WTC11 (cell line): ENCODE measurements at regions not wholly inside any gene's neighbourhood (a gene's known extent, or its start where the extent isn't known, plus 50 kb on each side); places are given as distances from the start of the nearest gene placed in this dataset.

Experiments used
- ATAC-seq: fragments of 200-7000 bp; cut with Tn5 transposase; 2 replicates; pipeline ENCODE4 v1.10.0; 2021; ENCODE audit warnings: mild to moderate bottlenecking, moderate library complexity
- CTCF ChIA-PET: fragments of 300-600 bp; sonication (Branson Sonifier 250); formaldehyde crosslinking; loops from one replicate; lab custom pipeline; 2021; ENCODE audit warnings: antibody characterized with exemption; lab: Charles Lee
- POLR2A ChIA-PET: fragments of 350-600 bp; sonication (Branson Sonifier 250); formaldehyde crosslinking; loops from one replicate; lab custom pipeline; 2021; ENCODE audit warnings: antibody characterized with exemption; lab: Charles Lee
- DNase-seq: peaks from one replicate; pipeline ENCODE4 v3.0.0; 2021; ENCODE audit warnings: low spot score
- H3K27ac Mint-ChIP-seq: 2 replicates; pipeline ENCODE4 v1.8.0; 2021; ENCODE audit warnings: mixed read lengths
- H3K27me3 Mint-ChIP-seq: 2 replicates; pipeline ENCODE4 v1.8.0; 2021; ENCODE audit warnings: low read depth, mild to moderate bottlenecking, moderate library complexity, mixed read lengths
- H3K36me3 Mint-ChIP-seq: 2 replicates; pipeline ENCODE4 v1.8.0; 2021; ENCODE audit warnings: mixed read lengths
- H3K4me1 Mint-ChIP-seq: 2 replicates; pipeline ENCODE4 v1.8.0; 2022; ENCODE audit warnings: mixed read lengths
- H3K4me3 Mint-ChIP-seq: 2 replicates; pipeline ENCODE4 v1.8.0; 2021; ENCODE audit warnings: mild to moderate bottlenecking, moderate library complexity, mixed read lengths
- H3K9me3 Mint-ChIP-seq: 2 replicates; pipeline ENCODE4 v1.8.0; 2021; ENCODE audit warnings: mixed read lengths
- CREM ChIP-seq: sonication (generic); formaldehyde crosslinking; IDR thresholded peaks from 2 replicates; pipeline ENCODE4 v1.8.1; 2022; ENCODE audit warnings: mild to moderate bottlenecking, missing genetic modification reagents, moderate library complexity
- CTCF ChIP-seq: fragments of 200-600 bp; IDR thresholded peaks from 2 replicates; pipeline ENCODE4 v1.8.0; 2022; ENCODE audit warnings: antibody characterized with exemption
- ERG ChIP-seq: fragments of 250-450 bp; sonication (Bioruptor Pico); IDR thresholded peaks from 2 replicates; pipeline ENCODE4 v1.8.0; 2021; ENCODE audit warnings: mild to moderate bottlenecking
- ESRRA ChIP-seq: sonication (generic); formaldehyde crosslinking; IDR thresholded peaks from 2 replicates; pipeline ENCODE4 v1.8.1; 2022; ENCODE audit warnings: mild to moderate bottlenecking, missing genetic modification reagents, borderline replicate concordance
- FOXJ3 ChIP-seq: sonication (generic); formaldehyde crosslinking; IDR thresholded peaks from 2 replicates; pipeline ENCODE4 v1.9.0; 2021; ENCODE audit warnings: missing genetic modification reagents, mild to moderate bottlenecking, borderline replicate concordance
- GTF2I ChIP-seq: fragments of 250-450 bp; sonication (Bioruptor Pico); conservative IDR thresholded peaks from 2 replicates; pipeline ENCODE4 v1.4.0; 2021; ENCODE audit warnings: mild to moderate bottlenecking
- HMGXB4 ChIP-seq: sonication (generic); formaldehyde crosslinking; IDR thresholded peaks from 2 replicates; pipeline ENCODE4 v1.8.1; 2023; ENCODE audit warnings: mild to moderate bottlenecking, moderate library complexity, missing genetic modification reagents
- IRF1 ChIP-seq: sonication (generic); formaldehyde crosslinking; IDR thresholded peaks from 2 replicates; pipeline ENCODE4 v1.8.0; 2023; ENCODE audit warnings: missing genetic modification reagents
- JUN ChIP-seq: sonication (generic); formaldehyde crosslinking; IDR thresholded peaks from 2 replicates; pipeline ENCODE4 v1.8.0; 2023; ENCODE audit warnings: mild to moderate bottlenecking, missing genetic modification reagents
- MAX ChIP-seq: sonication (generic); formaldehyde crosslinking; IDR thresholded peaks from 2 replicates; pipeline ENCODE4 v1.8.0; 2022; ENCODE audit warnings: mild to moderate bottlenecking, missing genetic modification reagents
- MLX ChIP-seq: sonication (generic); formaldehyde crosslinking; IDR thresholded peaks from 2 replicates; pipeline ENCODE4 v1.8.1; 2023; ENCODE audit warnings: mild to moderate bottlenecking, missing genetic modification reagents, moderate library complexity
- RORB ChIP-seq: fragments of 250-450 bp; sonication (Bioruptor Pico); IDR thresholded peaks from 2 replicates; pipeline ENCODE4 v1.9.0; 2021; ENCODE audit warnings: mild to moderate bottlenecking
- STAT6 ChIP-seq: sonication (generic); formaldehyde crosslinking; conservative IDR thresholded peaks from 2 replicates; pipeline ENCODE4 v1.8.1; 2023; ENCODE audit warnings: mild to moderate bottlenecking, low read depth, missing genetic modification reagents, moderate library complexity
- TEAD1 ChIP-seq: sonication (generic); formaldehyde crosslinking; IDR thresholded peaks from 2 replicates; pipeline ENCODE4 v1.8.0; 2022; ENCODE audit warnings: mild to moderate bottlenecking, missing genetic modification reagents
- ZNF138 ChIP-seq: sonication (generic); formaldehyde crosslinking; conservative IDR thresholded peaks from 2 replicates; pipeline ENCODE4 v1.8.1; 2022; ENCODE audit warnings: mild to moderate bottlenecking, moderate library complexity, missing genetic modification reagents
- ZNF219 ChIP-seq: sonication (generic); formaldehyde crosslinking; IDR thresholded peaks from 2 replicates; pipeline ENCODE4 v1.8.0; 2023; ENCODE audit warnings: missing genetic modification reagents, mild to moderate bottlenecking, borderline replicate concordance
- ZNF232 ChIP-seq: sonication (generic); formaldehyde crosslinking; IDR thresholded peaks from 2 replicates; pipeline ENCODE4 v1.8.0; 2022; ENCODE audit warnings: mild to moderate bottlenecking, missing genetic modification reagents
- ZNF396 ChIP-seq: fragments of 250-450 bp; sonication (Bioruptor Pico); IDR thresholded peaks from 2 replicates; pipeline ENCODE4 v1.8.0; 2021; ENCODE audit warnings: mild to moderate bottlenecking, moderate library complexity, borderline replicate concordance
- ZNF423 ChIP-seq: fragments of 250-450 bp; sonication (Bioruptor Pico); IDR thresholded peaks from 2 replicates; pipeline ENCODE4 v2.1.2; 2022; ENCODE audit warnings: mild to moderate bottlenecking, moderate library complexity

GRCh38 chr7:157073949-157074624 is 63.6 kb upstream of the MNX1 start:
- POLR2A ChIA-PET, result no interaction called here
- no peak for TF ChIP-seq MLX
- no peak for TF ChIP-seq RORB (CRISPR knock-in tag)
- no peak for TF ChIP-seq FOXJ3
- no peak for TF ChIP-seq TEAD1
- no peak for TF ChIP-seq STAT6 (CRISPR knock-in tag)
- TF ChIP-seq ERG (CRISPR knock-in tag), result no peak
- TF ChIP-seq ZNF219 (CRISPR knock-in tag), result no peak
- TF ChIP-seq ZNF232 (CRISPR knock-in tag), result no peak
- no peak for TF ChIP-seq MAX (CRISPR knock-in tag)
- no peaks in the 10 kb centered on the region for H3K36me3 Mint-ChIP-seq
- ATAC-seq, result no peak
- peaks cover 11% of the 10 kb centered on the region for H3K4me1 Mint-ChIP-seq
- CTCF ChIA-PET, result no interaction called here
- no peak overlapping the region for H3K27ac Mint-ChIP-seq
- H3K4me3 Mint-ChIP-seq, result no peak overlapping the region
- peaks cover 28% of the 10 kb centered on the region for H3K27me3 Mint-ChIP-seq
- DNase-seq, result no peak
- no peaks in the 10 kb centered on the region for H3K9me3 Mint-ChIP-seq

GRCh38 chr7:157076466-157076865 is 62.3 kb upstream of the UBE3C start:
- ChIA-PET CTCF (no interaction called here), POLR2A (no interaction called here)
- H3K4me1 Mint-ChIP-seq, result peaks cover 12% of the 10 kb centered on the region
- no peak for ATAC-seq
- DNase-seq, result no peak
- H3K27me3 Mint-ChIP-seq, result peaks cover 35% of the 10 kb centered on the region
- no peaks in the 10 kb centered on the region; the same call in 1 of the 2 replicates for H3K9me3 Mint-ChIP-seq
- no peaks in the 10 kb centered on the region for H3K36me3 Mint-ChIP-seq
- no peak overlapping the region for H3K4me3 Mint-ChIP-seq
- no peak overlapping the region for H3K27ac Mint-ChIP-seq
- TF ChIP-seq ZNF423 (CRISPR knock-in tag) (no peak), HMGXB4 (CRISPR knock-in tag) (no peak), CTCF (no peak), JUN (no peak), ZNF232 (CRISPR knock-in tag) (no peak), GTF2I (CRISPR knock-in tag) (no peak), ZNF138 (no peak), STAT6 (CRISPR knock-in tag) (no peak), ESRRA (CRISPR knock-in tag) (no peak), CREM (no peak), IRF1 (CRISPR knock-in tag) (no peak), ZNF396 (CRISPR knock-in tag) (no peak), FOXJ3 (no peak), MLX (no peak)
